Naive B cell (primary cell): ENCODE measurements at regions not wholly inside any gene's neighbourhood (a gene's known extent, or its start where the extent isn't known, plus 50 kb on each side); places are given as distances from the start of the nearest gene placed in this dataset.
A peak's percentile ranks its signal among the peaks of the same experiment; 100 is the strongest.
"Not testable (repeated sequence)": the region's sequence is repeated elsewhere in the genome, so short reads cannot be mapped to it uniquely, and the experiment has no call there.

Experiments used
- ATAC-seq, 2 donors: fragments of 150-1000 bp; cut with Tn5 transposase; 2 replicates each; pipeline ENCODE4 v1.10.0; 2021; ENCODE audit warnings: low read depth in 2 of 2, mild to moderate bottlenecking in 2 of 2, moderate library complexity in 2 of 2
- DNase-seq: peaks from one replicate; pipeline ENCODE4 v3.0.0; 2022
- H3K27ac Mint-ChIP-seq, 6 donors: one replicate each; pipeline ENCODE4 v1.8.0; 2020 to 2022; ENCODE audit warnings: mild to moderate bottlenecking in 6 of 6, mixed read lengths in 6 of 6, moderate library complexity in 5 of 6, inconsistent platforms in 2 of 6
- H3K27me3 Mint-ChIP-seq, 3 donors: one replicate each; pipeline ENCODE4 v1.8.0; 2021 to 2022; ENCODE audit warnings: mixed read lengths in 3 of 3, mild to moderate bottlenecking in 1 of 3
- H3K36me3 Mint-ChIP-seq, 2 donors: one replicate each; pipeline ENCODE4 v1.8.0; 2020 to 2022; ENCODE audit warnings: mixed read lengths in 2 of 2, inconsistent platforms in 1 of 2, mild to moderate bottlenecking in 1 of 2
- H3K4me1 Mint-ChIP-seq, 3 donors: one replicate each; pipeline ENCODE4 v1.8.0; 2020 to 2022; ENCODE audit warnings: mixed read lengths in 3 of 3, inconsistent platforms in 1 of 3, mild to moderate bottlenecking in 1 of 3, moderate library complexity in 1 of 3
- H3K4me3 Mint-ChIP-seq, 8 donors: one replicate each; pipeline ENCODE4 v1.8.0; 2020 to 2022; ENCODE audit warnings: mild to moderate bottlenecking in 8 of 8, mixed read lengths in 8 of 8, moderate library complexity in 8 of 8, inconsistent platforms in 2 of 8
- H3K9me3 Mint-ChIP-seq, 7 donors: one replicate each; pipeline ENCODE4 v1.8.0; 2020 to 2022; ENCODE audit warnings: mixed read lengths in 7 of 7, mild to moderate bottlenecking in 5 of 7, inconsistent platforms in 2 of 7, moderate library complexity in 1 of 7

DNA sequence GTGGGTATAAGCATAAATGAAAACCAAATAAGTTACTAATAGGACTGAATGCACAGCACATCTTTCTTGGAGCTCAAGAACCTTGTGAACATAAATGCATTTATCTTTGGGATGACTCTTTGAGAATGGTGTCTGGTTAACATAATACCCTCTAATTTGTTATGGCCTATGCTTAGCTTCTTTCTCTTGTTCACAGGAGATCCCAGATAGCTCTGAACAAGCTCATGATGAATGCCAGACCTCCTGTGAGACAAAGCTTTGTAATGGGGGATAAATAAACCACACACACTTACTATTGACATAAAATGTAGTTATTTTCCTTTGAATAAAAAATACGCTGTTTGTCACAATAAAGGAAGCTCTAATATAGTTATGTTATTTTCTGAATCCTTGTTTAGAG, 111.5 kb downstream of the PSAT1 start:
- peaks cover 0 to 6% (median 0%) of the 10 kb centered on the region in 3 donors for H3K27me3 Mint-ChIP-seq
- H3K4me3 Mint-ChIP-seq = no peak overlapping the region
- no peak overlapping the region for H3K27ac Mint-ChIP-seq
- H3K4me1 Mint-ChIP-seq = no peaks in the 10 kb centered on the region
- H3K9me3 Mint-ChIP-seq = peaks cover 0 to 3% (median 0%) of the 10 kb centered on the region in 7 donors
- no peak for DNase-seq
- H3K36me3 Mint-ChIP-seq = no peaks in the 10 kb centered on the region
- ATAC-seq = no peak

DNA sequence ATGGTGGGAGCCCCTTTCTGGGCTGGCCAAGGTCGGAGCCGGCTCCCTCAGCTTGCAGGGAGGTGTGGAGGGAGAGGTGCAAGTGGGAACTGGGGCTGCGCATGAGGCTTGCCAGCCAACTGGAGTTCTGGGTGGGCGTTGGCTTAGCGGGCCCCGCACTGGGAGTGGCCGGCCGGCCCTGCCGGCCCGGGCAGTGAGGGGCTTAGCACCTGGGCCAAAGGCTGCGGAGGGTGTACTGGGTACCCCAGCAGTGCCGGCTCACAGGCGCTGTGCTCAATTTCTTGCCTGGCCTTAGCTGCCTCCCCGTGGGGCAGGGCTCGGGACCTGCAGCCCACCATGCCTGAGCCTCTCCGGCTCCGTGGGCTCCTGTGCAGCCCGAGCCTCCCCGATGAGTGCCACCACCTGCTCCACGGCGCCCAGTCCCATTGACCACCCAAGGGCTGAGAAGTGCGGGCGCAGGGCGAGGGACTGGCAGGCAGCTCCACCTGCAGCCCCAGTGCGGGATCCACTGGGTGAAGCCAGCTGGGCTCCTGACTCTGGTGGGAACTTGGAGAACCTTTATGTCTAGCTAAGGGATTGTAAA, 113.1 kb downstream of the PSAT1 start:
- not testable (repeated sequence) for ATAC-seq, H3K4me1 Mint-ChIP-seq, DNase-seq, H3K9me3 Mint-ChIP-seq, H3K36me3 Mint-ChIP-seq, H3K27me3 Mint-ChIP-seq, H3K4me3 Mint-ChIP-seq, H3K27ac Mint-ChIP-seq

GRCh38 chr9:78422309-78422708, 125.4 kb downstream of the PSAT1 start:
- Mint-ChIP-seq H3K36me3 (peaks cover 0 to 4% of the 10 kb centered on the region in 2 donors), H3K4me3 (no peak overlapping the region), H3K27ac (no peak overlapping the region), H3K4me1 (no peaks in the 10 kb centered on the region), H3K9me3 (peaks cover 0 to 4% (median 0%) of the 10 kb centered on the region in 7 donors), H3K27me3 (peaks cover 1 to 11% (median 4%) of the 10 kb centered on the region in 3 donors)
- DNase-seq = no peak
- no peak for ATAC-seq

GRCh38 chr9:78424299-78424698, 127.4 kb downstream of the PSAT1 start:
- H3K4me3 Mint-ChIP-seq = no peak overlapping the region
- no peak overlapping the region for H3K27ac Mint-ChIP-seq
- H3K27me3 Mint-ChIP-seq = peaks cover 0 to 4% (median 0%) of the 10 kb centered on the region in 3 donors
- no peak for ATAC-seq
- no peaks in the 10 kb centered on the region for H3K4me1 Mint-ChIP-seq
- peaks cover 0 to 4% of the 10 kb centered on the region in 2 donors for H3K36me3 Mint-ChIP-seq
- H3K9me3 Mint-ChIP-seq = peaks cover 0 to 9% (median 6%) of the 10 kb centered on the region in 7 donors
- no peak for DNase-seq

DNA sequence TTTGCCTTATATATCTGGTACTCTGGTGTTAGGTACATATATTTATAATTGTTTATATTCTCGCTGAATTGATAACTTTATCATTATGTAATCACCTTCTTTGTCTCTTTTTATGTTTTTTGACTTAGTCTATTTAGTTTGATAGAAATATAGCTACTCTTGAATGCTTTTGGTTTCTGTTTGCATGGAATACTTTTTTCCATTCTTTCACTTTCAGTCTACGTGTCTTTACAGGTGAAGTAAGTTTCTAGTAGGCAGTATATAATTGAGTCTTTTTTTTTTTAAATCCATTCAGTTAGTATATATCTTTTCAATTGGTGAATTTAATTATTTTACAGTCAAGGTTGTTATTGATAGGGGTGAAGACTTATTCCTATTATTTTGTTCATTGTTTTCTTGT, 131.7 kb downstream of the PSAT1 start:
- no peak for DNase-seq
- Mint-ChIP-seq H3K9me3 (peaks cover 0 to 30% (median 15%) of the 10 kb centered on the region in 7 donors), H3K27ac (no peak overlapping the region)

DNA sequence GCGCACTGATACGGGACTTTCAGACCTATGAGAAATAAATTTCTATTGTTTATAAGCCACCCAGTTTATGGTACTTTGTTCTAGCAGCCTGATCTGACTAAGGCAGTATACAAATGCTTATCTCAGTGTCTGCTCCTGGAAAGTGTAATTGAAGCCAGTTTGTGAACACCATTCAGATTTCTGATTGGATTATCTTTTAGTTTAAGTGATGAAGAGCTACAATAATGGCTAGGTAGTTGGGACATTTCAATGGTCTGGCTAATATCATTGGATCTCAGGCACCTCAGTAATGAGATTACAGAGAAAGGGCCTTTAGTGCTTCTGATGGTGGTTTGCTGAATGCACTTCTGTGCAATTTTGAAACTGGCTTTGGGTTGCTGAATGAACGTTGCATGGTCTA, 133.5 kb downstream of the PSAT1 start:
- Mint-ChIP-seq H3K36me3 (no peaks in the 10 kb centered on the region), H3K9me3 (peaks cover 0 to 30% (median 15%) of the 10 kb centered on the region in 7 donors), H3K27me3 (peaks cover 0 to 9% (median 0%) of the 10 kb centered on the region in 3 donors), H3K4me1 (no peaks in the 10 kb centered on the region), H3K4me3 (no peak overlapping the region), H3K27ac (no peak overlapping the region)
- no peak for ATAC-seq
- no peak for DNase-seq

More for the DNA sequence above, 131.7 kb downstream of the PSAT1 start:
- H3K4me3 Mint-ChIP-seq = no peak overlapping the region
- H3K36me3 Mint-ChIP-seq = no peaks in the 10 kb centered on the region
- no peaks in the 10 kb centered on the region for H3K4me1 Mint-ChIP-seq
- peaks cover 0 to 9% (median 0%) of the 10 kb centered on the region in 3 donors for H3K27me3 Mint-ChIP-seq
- no peak for ATAC-seq

DNA sequence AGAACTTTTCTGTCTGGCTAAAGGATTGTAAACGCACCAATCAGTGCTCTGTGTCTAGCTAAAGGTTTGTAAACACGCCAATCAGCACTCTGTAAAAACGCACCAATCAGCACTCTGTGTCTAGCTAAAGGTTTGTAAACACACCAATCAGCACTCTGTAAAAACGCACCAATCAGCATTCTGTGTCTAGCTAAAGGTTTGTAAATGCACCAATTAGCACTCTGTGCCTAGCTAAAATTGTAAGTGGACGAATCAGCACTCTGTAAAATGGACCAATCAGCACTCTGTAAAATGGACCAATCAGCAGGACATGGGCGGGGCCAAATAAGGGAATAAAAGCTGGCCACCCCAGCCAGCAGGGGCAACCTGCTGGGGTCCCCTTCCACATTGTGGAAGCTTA, 134.1 kb downstream of the PSAT1 start:
- not testable (repeated sequence) for H3K36me3 Mint-ChIP-seq, H3K27ac Mint-ChIP-seq, H3K4me1 Mint-ChIP-seq, DNase-seq, H3K4me3 Mint-ChIP-seq, ATAC-seq, H3K27me3 Mint-ChIP-seq
- peaks cover 0 to 30% (median 15%) of the 10 kb centered on the region in 7 donors for H3K9me3 Mint-ChIP-seq

DNA sequence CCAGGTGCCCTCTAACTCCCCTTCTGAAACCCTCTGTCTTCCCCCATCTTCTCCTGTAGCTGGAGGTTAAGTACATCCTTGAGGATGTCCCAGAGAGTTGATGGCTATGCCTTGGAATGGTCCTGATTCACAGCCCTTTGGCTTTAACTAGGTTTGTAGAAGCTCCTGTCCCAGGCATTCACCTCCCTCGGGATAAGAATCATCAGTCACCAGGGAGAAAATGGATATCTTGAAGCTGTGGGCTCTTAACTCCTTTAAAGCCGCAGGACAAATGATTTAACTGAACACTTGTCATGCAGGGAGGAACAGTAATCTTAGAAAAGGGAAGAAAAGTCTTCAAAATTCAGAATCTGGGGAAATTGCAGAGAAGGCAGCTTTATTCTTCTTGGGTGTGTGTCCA, 139.9 kb downstream of the PSAT1 start:
- Mint-ChIP-seq H3K4me1 (no peaks in the 10 kb centered on the region), H3K27ac (no peak overlapping the region), H3K9me3 (peaks cover 0 to 2% (median under 1%) of the 10 kb centered on the region in 7 donors), H3K27me3 (peaks cover 27 to 44% (median 29%) of the 10 kb centered on the region in 3 donors), H3K4me3 (no peak overlapping the region), H3K36me3 (no peaks in the 10 kb centered on the region)
- no peak for DNase-seq
- no peak for ATAC-seq

DNA sequence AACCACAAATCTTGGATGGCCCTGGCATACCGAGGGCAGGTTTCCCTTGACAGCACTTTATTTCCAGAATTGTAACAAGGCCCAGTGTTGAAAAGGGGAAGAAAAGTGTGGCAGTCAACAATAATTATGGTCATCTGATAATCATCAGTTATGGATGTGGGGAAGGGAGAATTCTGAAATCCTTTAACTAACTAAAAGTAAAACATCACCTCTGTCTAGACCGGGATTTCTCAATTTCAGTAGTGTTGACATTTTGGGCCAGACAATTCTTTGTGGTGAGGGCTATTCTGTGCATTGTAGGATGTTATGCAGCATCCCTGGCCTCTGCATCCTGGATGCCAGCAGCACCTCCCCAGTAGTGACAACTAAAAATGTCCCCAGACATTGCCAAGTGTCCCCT, 140.4 kb downstream of the PSAT1 start:
- H3K27me3 Mint-ChIP-seq = peaks cover 27 to 44% (median 29%) of the 10 kb centered on the region in 3 donors
- no peaks in the 10 kb centered on the region for H3K36me3 Mint-ChIP-seq
- no peaks in the 10 kb centered on the region for H3K4me1 Mint-ChIP-seq

DNA sequence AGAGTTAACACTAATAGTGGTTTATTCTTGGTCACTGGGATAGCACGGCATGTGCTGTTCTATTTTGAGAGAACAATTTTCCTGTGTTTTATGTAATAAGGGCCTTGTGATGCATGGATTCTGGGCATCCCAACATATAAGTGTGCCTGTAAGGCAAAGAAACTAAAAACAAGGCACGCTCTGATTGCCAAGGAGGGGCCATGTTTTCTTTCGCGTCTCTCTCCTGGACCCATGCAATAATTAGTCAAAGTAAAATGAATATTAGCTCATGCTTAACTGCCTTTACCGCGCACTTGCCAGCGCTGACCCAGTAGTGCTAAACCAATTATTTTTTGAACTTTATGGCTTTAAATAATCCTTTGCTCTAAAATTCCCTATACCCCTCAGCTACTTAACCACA, 140.9 kb downstream of the PSAT1 start:
- DNase-seq (no peak), ATAC-seq (no peak)
- H3K4me3 Mint-ChIP-seq = no peak overlapping the region
- no peaks in the 10 kb centered on the region for H3K4me1 Mint-ChIP-seq
- H3K27ac Mint-ChIP-seq = no peak overlapping the region
- no peaks in the 10 kb centered on the region for H3K36me3 Mint-ChIP-seq
- peaks cover 22 to 44% (median 29%) of the 10 kb centered on the region in 3 donors for H3K27me3 Mint-ChIP-seq
- H3K9me3 Mint-ChIP-seq = no peaks in the 10 kb centered on the region

More for the DNA sequence above, 140.4 kb downstream of the PSAT1 start:
- Mint-ChIP-seq H3K9me3 (no peaks in the 10 kb centered on the region), H3K4me3 (no peak overlapping the region), H3K27ac (no peak overlapping the region)
- ATAC-seq = no peak
- no peak for DNase-seq

- Mint-ChIP-seq H3K27ac (no peak overlapping the region), H3K4me3 (no peak overlapping the region)
These were observed 141.3 kb downstream of the PSAT1 start for GRCh38 chr9:78438211-78438610.

DNA sequence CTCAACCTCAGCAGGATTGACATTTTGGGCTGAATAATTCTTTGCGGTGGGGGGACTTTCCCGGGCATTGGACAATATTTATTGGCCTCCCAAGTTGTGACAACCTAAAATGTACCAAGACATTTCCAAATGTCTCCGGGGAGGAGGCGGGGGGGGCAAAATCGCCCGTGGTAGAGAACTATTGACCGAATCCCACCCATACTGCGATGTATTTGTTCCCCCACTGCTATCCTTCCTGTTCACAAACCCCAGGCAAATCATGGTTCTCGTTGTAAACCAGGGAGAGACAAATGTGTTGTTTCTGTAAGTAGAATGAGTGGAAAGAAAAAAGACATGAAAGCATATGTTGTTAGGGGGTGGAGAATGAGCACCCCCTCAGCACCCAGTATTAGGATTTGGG, 141.9 kb downstream of the PSAT1 start:
- Mint-ChIP-seq H3K4me1 (no peaks in the 10 kb centered on the region), H3K27ac (no peak overlapping the region), H3K36me3 (no peaks in the 10 kb centered on the region), H3K9me3 (no peaks in the 10 kb centered on the region), H3K27me3 (peaks cover 22 to 44% (median 29%) of the 10 kb centered on the region in 3 donors), H3K4me3 (no peak overlapping the region)
- no peak for DNase-seq
- no peak for ATAC-seq

More at GRCh38 chr9:78438211-78438610, 141.3 kb downstream of the PSAT1 start:
- Mint-ChIP-seq H3K9me3 (no peaks in the 10 kb centered on the region), H3K4me1 (no peaks in the 10 kb centered on the region), H3K27me3 (peaks cover 22 to 44% (median 29%) of the 10 kb centered on the region in 3 donors), H3K36me3 (no peaks in the 10 kb centered on the region)
- ATAC-seq (no peak), DNase-seq (no peak)

DNA sequence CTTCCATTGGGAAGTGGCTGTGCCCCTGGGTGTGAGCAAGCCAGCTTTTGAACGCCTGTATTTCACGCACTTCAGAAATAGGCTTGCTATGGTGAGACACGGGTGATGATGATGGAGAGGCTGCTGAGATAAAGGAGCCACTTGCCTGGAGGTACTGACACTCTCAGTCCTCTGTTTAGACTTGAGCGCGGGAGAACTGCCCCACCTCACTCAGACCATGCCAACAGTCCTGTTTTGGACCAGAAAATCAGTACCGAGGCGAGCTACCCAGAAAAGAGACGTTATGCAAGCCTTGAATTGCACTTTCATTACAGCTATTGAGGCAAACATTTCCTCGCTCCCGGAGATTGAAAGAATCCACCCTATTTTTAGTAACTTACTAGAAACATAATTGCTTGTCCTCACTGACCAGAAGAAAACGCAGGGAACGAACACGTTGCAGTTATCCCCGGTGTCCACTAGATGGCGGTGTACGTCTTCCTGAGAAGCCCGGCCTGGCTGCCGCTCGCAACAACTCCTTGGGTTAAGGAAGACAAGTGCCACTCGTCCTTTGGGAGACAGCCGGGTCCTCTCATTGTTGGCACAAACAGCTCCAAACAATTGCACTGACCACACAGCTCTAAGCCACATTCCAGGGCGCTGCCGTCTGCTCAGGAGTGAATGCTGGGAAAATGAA, 142.4 kb downstream of the PSAT1 start:
- H3K36me3 Mint-ChIP-seq = no peaks in the 10 kb centered on the region
- DNase-seq (peak; percentile 52), ATAC-seq (no peak)
- H3K27me3 Mint-ChIP-seq = peaks cover 22 to 44% (median 29%) of the 10 kb centered on the region in 3 donors
- H3K9me3 Mint-ChIP-seq = no peaks in the 10 kb centered on the region
- no peak overlapping the region for H3K27ac Mint-ChIP-seq
- no peaks in the 10 kb centered on the region for H3K4me1 Mint-ChIP-seq
- no peak overlapping the region for H3K4me3 Mint-ChIP-seq
